ENCODE measurements at regions not wholly inside any gene's neighbourhood (a gene's known extent, or its start where the extent isn't known, plus 50 kb on each side); places are given as distances from the start of the nearest gene placed in this dataset.

DNA sequence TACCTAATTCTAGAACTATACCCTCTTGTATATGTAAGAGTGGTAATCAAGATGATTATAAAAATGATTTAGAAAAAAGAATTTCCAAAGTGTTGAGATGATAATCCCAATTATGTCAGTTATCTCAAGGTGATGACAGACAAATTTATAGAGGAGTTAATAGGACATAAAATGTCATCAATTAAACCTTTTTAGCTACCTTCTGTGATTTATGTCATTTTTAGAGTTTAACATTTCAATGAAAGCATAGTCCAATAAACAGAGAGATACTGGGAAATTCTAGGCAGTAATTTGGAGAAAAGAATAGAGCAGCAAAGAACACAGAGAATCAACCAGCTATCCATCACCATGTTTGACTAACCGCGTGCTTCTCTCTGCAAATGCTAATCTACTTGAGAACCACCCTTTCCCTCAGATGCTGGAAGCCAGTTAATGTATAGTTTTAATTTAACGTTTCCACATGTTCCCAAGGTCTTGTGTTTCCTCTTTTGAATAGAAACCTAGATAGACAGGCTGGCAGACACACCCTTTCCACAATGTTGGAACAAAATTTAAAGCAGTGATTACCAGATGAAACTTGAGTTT, 433.1 kb upstream of the FAM241A start:
- TF ChIP-seq, protein P1, sequence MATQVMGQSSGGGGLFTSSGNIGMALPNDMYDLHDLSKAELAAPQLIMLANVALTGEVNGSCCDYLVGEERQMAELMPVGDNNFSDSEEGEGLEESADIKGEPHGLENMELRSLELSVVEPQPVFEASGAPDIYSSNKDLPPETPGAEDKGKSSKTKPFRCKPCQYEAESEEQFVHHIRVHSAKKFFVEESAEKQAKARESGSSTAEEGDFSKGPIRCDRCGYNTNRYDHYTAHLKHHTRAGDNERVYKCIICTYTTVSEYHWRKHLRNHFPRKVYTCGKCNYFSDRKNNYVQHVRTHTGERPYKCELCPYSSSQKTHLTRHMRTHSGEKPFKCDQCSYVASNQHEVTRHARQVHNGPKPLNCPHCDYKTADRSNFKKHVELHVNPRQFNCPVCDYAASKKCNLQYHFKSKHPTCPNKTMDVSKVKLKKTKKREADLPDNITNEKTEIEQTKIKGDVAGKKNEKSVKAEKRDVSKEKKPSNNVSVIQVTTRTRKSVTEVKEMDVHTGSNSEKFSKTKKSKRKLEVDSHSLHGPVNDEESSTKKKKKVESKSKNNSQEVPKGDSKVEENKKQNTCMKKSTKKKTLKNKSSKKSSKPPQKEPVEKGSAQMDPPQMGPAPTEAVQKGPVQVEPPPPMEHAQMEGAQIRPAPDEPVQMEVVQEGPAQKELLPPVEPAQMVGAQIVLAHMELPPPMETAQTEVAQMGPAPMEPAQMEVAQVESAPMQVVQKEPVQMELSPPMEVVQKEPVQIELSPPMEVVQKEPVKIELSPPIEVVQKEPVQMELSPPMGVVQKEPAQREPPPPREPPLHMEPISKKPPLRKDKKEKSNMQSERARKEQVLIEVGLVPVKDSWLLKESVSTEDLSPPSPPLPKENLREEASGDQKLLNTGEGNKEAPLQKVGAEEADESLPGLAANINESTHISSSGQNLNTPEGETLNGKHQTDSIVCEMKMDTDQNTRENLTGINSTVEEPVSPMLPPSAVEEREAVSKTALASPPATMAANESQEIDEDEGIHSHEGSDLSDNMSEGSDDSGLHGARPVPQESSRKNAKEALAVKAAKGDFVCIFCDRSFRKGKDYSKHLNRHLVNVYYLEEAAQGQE (IDR thresholded peaks at IDR 0.05; ENCODE audit: low read depth), result no peak
- TF ChIP-seq CEBPB (IDR thresholded peaks at IDR 0.05), result no peak
- TF ChIP-seq, protein P2, sequence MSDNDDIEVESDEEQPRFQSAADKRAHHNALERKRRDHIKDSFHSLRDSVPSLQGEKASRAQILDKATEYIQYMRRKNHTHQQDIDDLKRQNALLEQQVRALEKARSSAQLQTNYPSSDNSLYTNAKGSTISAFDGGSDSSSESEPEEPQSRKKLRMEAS (IDR thresholded peaks at IDR 0.05), result no peak
- TF ChIP-seq, protein P3, sequence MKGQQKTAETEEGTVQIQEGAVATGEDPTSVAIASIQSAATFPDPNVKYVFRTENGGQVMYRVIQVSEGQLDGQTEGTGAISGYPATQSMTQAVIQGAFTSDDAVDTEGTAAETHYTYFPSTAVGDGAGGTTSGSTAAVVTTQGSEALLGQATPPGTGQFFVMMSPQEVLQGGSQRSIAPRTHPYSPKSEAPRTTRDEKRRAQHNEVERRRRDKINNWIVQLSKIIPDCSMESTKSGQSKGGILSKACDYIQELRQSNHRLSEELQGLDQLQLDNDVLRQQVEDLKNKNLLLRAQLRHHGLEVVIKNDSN (IDR thresholded peaks at IDR 0.05), result no peak
- TF ChIP-seq EGR1 (IDR thresholded peaks at IDR 0.05), result no peak
- TF ChIP-seq RAD21 (IDR thresholded peaks at IDR 0.05; ENCODE audit: low read depth), result no peak
- no peak for TF ChIP-seq FOXM1 (IDR thresholded peaks at IDR 0.05; ENCODE audit: borderline replicate concordance, low read depth)
- TF ChIP-seq ZBTB7A (IDR thresholded peaks at IDR 0.05; ENCODE audit: low read depth), result no peak
- TF ChIP-seq CREB1 (IDR thresholded peaks at IDR 0.05; ENCODE audit: low read depth), result no peak
- TF ChIP-seq TEAD4 (IDR thresholded peaks at IDR 0.05), result no peak
- no peak for TF ChIP-seq TAF1 (IDR thresholded peaks at IDR 0.05; ENCODE audit: low read depth)
- TF ChIP-seq NFIC (IDR thresholded peaks at IDR 0.05), result no peak
- no peak for TF ChIP-seq EP300 (IDR thresholded peaks at IDR 0.05; ENCODE audit: borderline replicate concordance)
- no peak for TF ChIP-seq TCF12 (IDR thresholded peaks at IDR 0.05; ENCODE audit: low read depth)
- TF ChIP-seq YY1 (IDR thresholded peaks at IDR 0.05; ENCODE audit: low read depth), result no peak

DNA sequence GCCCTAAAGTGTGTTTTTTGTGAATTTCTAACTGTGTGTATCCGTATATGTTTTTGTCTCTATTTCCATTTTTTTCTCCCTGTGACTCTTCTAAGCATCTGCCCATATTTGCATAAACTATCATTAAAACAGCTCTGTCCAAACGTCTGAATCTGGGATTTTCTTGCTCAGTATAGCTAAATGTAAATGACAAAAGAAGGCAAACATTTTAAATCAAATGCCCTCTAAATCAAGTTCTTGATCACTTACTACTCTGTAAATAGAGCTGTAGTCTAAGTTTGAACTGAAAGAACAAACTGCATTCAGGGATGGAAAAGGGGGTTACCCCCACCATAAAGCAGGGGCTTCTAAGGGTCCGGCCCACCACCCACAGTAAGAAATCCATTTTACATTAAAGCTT, 432.0 kb upstream of the FAM241A start:
- TF ChIP-seq, protein P2 (IDR thresholded peaks at IDR 0.05), result no peak
- no peak for TF ChIP-seq CREB1 (IDR thresholded peaks at IDR 0.05; ENCODE audit: low read depth)
- TF ChIP-seq, protein P1 (IDR thresholded peaks at IDR 0.05; ENCODE audit: low read depth), result no peak
- TF ChIP-seq, protein P3 (IDR thresholded peaks at IDR 0.05), result no peak

DNA sequence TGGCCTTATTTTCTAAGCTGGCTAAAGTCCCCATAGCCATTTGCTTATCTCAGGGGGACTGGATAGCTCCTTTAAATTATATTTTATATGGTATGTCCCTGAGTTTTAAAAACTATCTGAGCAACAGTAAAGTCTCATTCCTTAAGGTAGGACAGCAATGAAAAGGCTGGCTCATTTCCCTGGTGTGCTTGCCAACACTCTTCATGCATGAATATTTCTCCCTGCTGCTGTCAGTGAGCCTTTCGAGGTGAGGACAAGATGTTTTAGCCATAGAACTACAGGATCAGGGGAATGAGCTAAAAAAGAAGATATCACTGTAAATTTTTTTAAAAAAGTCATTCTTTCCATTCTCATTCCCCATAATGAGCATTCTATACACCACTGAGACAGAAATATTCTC, 427.3 kb upstream of the FAM241A start:
- no peak for TF ChIP-seq TAF1 (IDR thresholded peaks at IDR 0.05; ENCODE audit: low read depth)
- TF ChIP-seq, protein P1 (IDR thresholded peaks at IDR 0.05; ENCODE audit: low read depth), result no peak

DNA sequence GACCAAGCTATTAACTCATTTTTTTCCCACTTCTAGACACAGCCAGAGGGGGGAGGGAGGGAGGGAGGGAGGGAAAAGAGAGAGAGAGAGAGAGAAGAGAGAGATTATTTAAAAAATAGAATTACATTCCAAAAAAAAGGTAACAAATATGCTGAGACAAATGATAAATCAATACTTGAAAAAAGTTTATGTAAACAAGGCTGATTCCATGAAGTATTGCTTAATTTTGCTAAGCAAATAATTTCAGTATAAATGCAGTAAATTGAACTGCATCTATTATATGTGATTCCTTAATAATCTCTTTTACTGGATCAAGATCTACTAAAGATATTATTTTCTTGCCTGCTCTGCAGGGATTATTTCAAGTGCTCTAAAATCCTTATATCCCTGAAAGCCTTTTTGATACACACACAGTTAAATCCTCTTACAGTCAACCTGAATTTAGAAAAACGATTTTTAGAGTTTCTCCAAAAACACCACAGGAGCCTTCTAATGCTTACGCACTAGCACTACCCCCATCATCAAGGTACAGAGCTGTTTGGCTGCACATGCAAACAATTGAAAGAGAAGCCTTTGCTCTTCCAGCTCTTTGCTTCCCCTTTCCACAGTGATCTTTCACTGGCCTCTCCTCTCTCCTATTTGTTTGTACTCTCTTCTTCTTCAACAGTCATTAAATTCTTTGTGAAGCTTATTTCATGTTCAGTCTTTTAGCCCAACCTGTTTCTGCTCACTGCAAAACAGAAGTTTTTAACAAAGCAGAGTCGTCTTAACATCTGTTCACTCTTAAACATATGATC, 426.3 kb upstream of the FAM241A start:
- TF ChIP-seq TAF1 (IDR thresholded peaks at IDR 0.05; ENCODE audit: low read depth) (no peak), NFIC (IDR thresholded peaks at IDR 0.05) (no peak), EP300 (IDR thresholded peaks at IDR 0.05; ENCODE audit: borderline replicate concordance) (no peak), CEBPB (IDR thresholded peaks at IDR 0.05) (no peak), TCF12 (IDR thresholded peaks at IDR 0.05; ENCODE audit: low read depth) (no peak), ZBTB7A (IDR thresholded peaks at IDR 0.05; ENCODE audit: low read depth) (no peak)
- TF ChIP-seq, protein P2 (IDR thresholded peaks at IDR 0.05), result no peak
- TF ChIP-seq, protein P3 (IDR thresholded peaks at IDR 0.05), result no peak

Data from Ishikawa (cell line).